Left lung (tissue), 4 donors: ENCODE measurements at regions not wholly inside any gene's neighbourhood (a gene's known extent, or its start where the extent isn't known, plus 50 kb on each side); places are given as distances from the start of the nearest gene placed in this dataset.

Source experiments
- ATAC-seq: fragments of 200-7000 bp; cut with Tn5 transposase; one replicate; pipeline ENCODE4 v1.9.1; 2020; ENCODE audit warnings: moderate library complexity
- DNase-seq, 4 donors: peaks; one replicate each; pipeline ENCODE4 v3.0.0-alpha.2; 2013 to 2020
- H3K27ac ChIP-seq, 2 donors: fragments of 200-600 bp; sonication (generic) in 1 of 2; one replicate each; pipeline versions ENCODE4 v1.5.0 to v1.8.0; 2020 to 2021
- H3K27me3 ChIP-seq, 2 donors: fragments of 200-600 bp; sonication (generic) in 1 of 2; one replicate each; pipeline versions ENCODE4 v1.5.0 to v1.8.0; 2020 to 2021
- H3K36me3 ChIP-seq, 2 donors: fragments of 200-600 bp; sonication (generic) in 1 of 2; one replicate each; pipeline versions ENCODE4 v1.5.0 to v1.8.0; 2020 to 2021
- H3K4me1 ChIP-seq, 2 donors: fragments of 200-600 bp; one replicate each; pipeline ENCODE4 v1.8.0; 2021
- H3K4me3 ChIP-seq, 2 donors: fragments of 200-600 bp; sonication (generic) in 1 of 2; one replicate each; pipeline versions ENCODE4 v1.5.0 to v1.8.0; 2020 to 2021; ENCODE audit warnings: mild to moderate bottlenecking in 1 of 2
- H3K9me3 ChIP-seq, 2 donors: fragments of 200-600 bp; sonication (generic) in 1 of 2; one replicate each; pipeline versions ENCODE4 v1.5.0 to v1.8.0; 2020 to 2021
- CTCF ChIP-seq, 2 donors: fragments of 200-600 bp; sonication (generic) in 1 of 2; IDR thresholded peaks; one replicate each; pipeline versions ENCODE4 v1.5.0 to v1.8.0; 2021; ENCODE audit warnings: antibody characterized with exemption in 2 of 2
- intact Hi-C, 2 donors: fragments of 100-400 bp; cut with DNase I; formaldehyde crosslinking; loops; one replicate each; pipeline versions ENCODE4 v1.11.2 to v1.14.2; 2022
- donor health status: DM: no; HTN: yes; CAD: no.
- donor health status: DM: no; HTN: no; CAD: no.

GRCh38 chr4:55251342-55251741, 94.7 kb upstream of the SRD5A3 start:
- intact Hi-C loops: no loop called here

GRCh38 chr4:55251896-55252295, 94.1 kb upstream of the SRD5A3 start:
- Histone ChIP-seq H3K4me3 (no peak overlapping the region), H3K27ac (no peak overlapping the region), H3K27me3 (no peaks in the 10 kb centered on the region), H3K36me3 (no peaks in the 10 kb centered on the region), H3K4me1 (no peaks in the 10 kb centered on the region), H3K9me3 (no peaks in the 10 kb centered on the region)
- no peak for TF ChIP-seq CTCF (IDR thresholded peaks at IDR 0.05)
- no peak for DNase-seq
- intact Hi-C loops: no loop called here
- no peak for ATAC-seq

More at GRCh38 chr4:55251342-55251741, 94.7 kb upstream of the SRD5A3 start:
- H3K4me3 ChIP-seq: no peak overlapping the region
- no peaks in the 10 kb centered on the region for H3K9me3 ChIP-seq
- TF ChIP-seq CTCF (IDR thresholded peaks at IDR 0.05): no peak
- DNase-seq (no peak), ATAC-seq (no peak)
- no peaks in the 10 kb centered on the region for H3K36me3 ChIP-seq
- H3K27ac ChIP-seq: no peak overlapping the region
- no peaks in the 10 kb centered on the region for H3K4me1 ChIP-seq
- no peaks in the 10 kb centered on the region for H3K27me3 ChIP-seq

- ATAC-seq (no peak), DNase-seq (no peak)
- intact Hi-C loops: no loop called here
- Histone ChIP-seq H3K9me3 (no peaks in the 10 kb centered on the region), H3K4me3 (no peak overlapping the region), H3K27me3 (no peaks in the 10 kb centered on the region), H3K27ac (no peak overlapping the region), H3K36me3 (no peaks in the 10 kb centered on the region), H3K4me1 (no peaks in the 10 kb centered on the region)
- TF ChIP-seq CTCF (IDR thresholded peaks at IDR 0.05): no peak
Observed at GRCh38 chr4:55253948-55254593, 92.0 kb upstream of the SRD5A3 start.

- intact Hi-C loops: no loop called here
- DNase-seq (no peak), ATAC-seq (no peak)
- H3K36me3 ChIP-seq: no peaks in the 10 kb centered on the region
- no peak for TF ChIP-seq CTCF (IDR thresholded peaks at IDR 0.05)
- H3K9me3 ChIP-seq: no peaks in the 10 kb centered on the region
- no peak overlapping the region for H3K27ac ChIP-seq
- no peaks in the 10 kb centered on the region for H3K27me3 ChIP-seq
- H3K4me3 ChIP-seq: no peak overlapping the region
- no peaks in the 10 kb centered on the region for H3K4me1 ChIP-seq
Observed at GRCh38 chr4:55255179-55255578, 90.9 kb upstream of the SRD5A3 start.

- Histone ChIP-seq H3K36me3 (no peaks in the 10 kb centered on the region), H3K27ac (no peak overlapping the region), H3K4me3 (no peak overlapping the region), H3K27me3 (no peaks in the 10 kb centered on the region), H3K4me1 (no peaks in the 10 kb centered on the region), H3K9me3 (no peaks in the 10 kb centered on the region)
- ATAC-seq: no peak
- DNase-seq: no peak
- TF ChIP-seq CTCF (IDR thresholded peaks at IDR 0.05): no peak
- intact Hi-C loops: no loop called here
Observed at GRCh38 chr4:55256787-55257186, 89.3 kb upstream of the SRD5A3 start.
